A549 (cell line): ENCODE measurements at regions not wholly inside any gene's neighbourhood (a gene's known extent, or its start where the extent isn't known, plus 50 kb on each side); places are given as distances from the start of the nearest gene placed in this dataset.

ENCODE experiments used
- ATAC-seq, 2 experiments: fragments of 200-7000 bp in 1 of 2; fragments of >200 bp in 1 of 2; cut with Nextera tagmentation in 1 of 2; cut with Tn5 transposase in 1 of 2; 3 replicates each; pipeline versions ENCODE4 v1.8.0 to v1.9.1; 2018 to 2020; ENCODE audit warnings: mild to moderate bottlenecking in 1 of 2, moderate library complexity in 1 of 2
- CTCF ChIA-PET: fragments of 300-600 bp; sonication (Branson Sonifier 250); formaldehyde crosslinking; extraction: SDS; loops from one replicate; lab custom pipeline; 2021; ENCODE audit warnings: antibody characterized with exemption, inconsistent platforms; lab: Yijun Ruan, JAX
- POLR2A ChIA-PET: fragments of 350-600 bp; formaldehyde crosslinking; extraction: SDS; loops from one replicate; lab custom pipeline; 2021; ENCODE audit warnings: antibody characterized with exemption, inconsistent platforms; lab: Yijun Ruan, JAX
- DNase-seq, 2 experiments: peaks; one replicate each; pipeline versions ENCODE4 v3.0.0 to v3.0.0-alpha.2; 2011 to 2016; ENCODE audit warnings: low read depth in 1 of 2, low spot score in 1 of 2
- FAIRE-seq: peaks from 2 replicates; lab custom pipeline; 2011; peaks lifted over from hg19 to GRCh38; lab: Jason Lieb, UNC
- H3K27ac ChIP-seq, 2 experiments: fragments of >200 bp; sonication (Bioruptor Twin); formaldehyde crosslinking; 3 replicates each; pipeline ENCODE4 v1.5.1; 2016 to 2017
- H3K4me1 ChIP-seq: fragments of >200 bp; sonication (Bioruptor Twin); formaldehyde crosslinking; 3 replicates; pipeline ENCODE4 v1.6.1; 2016
- H3K4me2 ChIP-seq: fragments of >200 bp; sonication (Bioruptor Twin); formaldehyde crosslinking; 3 replicates; pipeline ENCODE4 v1.6.1; 2016
- H3K4me3 ChIP-seq: fragments of >200 bp; sonication (Bioruptor Twin); formaldehyde crosslinking; 3 replicates; pipeline ENCODE4 v1.5.1; 2016
- H3K9me3 ChIP-seq: fragments of >200 bp; sonication (Bioruptor Twin); formaldehyde crosslinking; 3 replicates; pipeline ENCODE4 v1.6.1; 2016
- CEBPB ChIP-seq, 2 experiments: fragments of >200 bp in 1 of 2; sonication (Bioruptor Twin) in 1 of 2; formaldehyde crosslinking in 1 of 2; IDR thresholded peaks; 2 replicates each; pipeline ENCODE4 v1.6.1; 2012 to 2016
- CHD4 ChIP-seq: fragments of 200-600 bp; sonication (generic); IDR thresholded peaks from 2 replicates; pipeline ENCODE4 v1.6.1; 2016; ENCODE audit warnings: antibody characterized with exemption, mild to moderate bottlenecking, borderline replicate concordance
- EHF ChIP-seq: fragments of 250-450 bp; sonication (Bioruptor Pico); IDR thresholded peaks from 2 replicates; pipeline ENCODE4 v1.5.0; 2020; ENCODE audit warnings: mild to moderate bottlenecking
- EP300 ChIP-seq, 2 experiments: fragments of >200 bp; sonication (Bioruptor Twin); formaldehyde crosslinking; IDR thresholded peaks; 2 replicates in 1 of 2; 3 replicates in 1 of 2; pipeline ENCODE4 v1.6.1; 2016 to 2017
- FOSB ChIP-seq: fragments of 250-450 bp; sonication (Bioruptor Pico); IDR thresholded peaks from 2 replicates; pipeline ENCODE4 v1.5.0; 2020; ENCODE audit warnings: mild to moderate bottlenecking, moderate library complexity
- FOSL2 ChIP-seq, 2 experiments: fragments of 450-650 bp in 1 of 2; fragments of >200 bp in 1 of 2; sonication (Bioruptor Twin) in 1 of 2; formaldehyde crosslinking; IDR thresholded peaks; 2 replicates each; pipeline versions ENCODE4 v1.5.0 to v1.6.1; 2016 to 2020; ENCODE audit warnings: mild to moderate bottlenecking in 1 of 2, moderate library complexity in 1 of 2
- FOXS1 ChIP-seq: fragments of 250-450 bp; sonication (Bioruptor Pico); IDR thresholded peaks from 2 replicates; pipeline ENCODE4 v1.5.0; 2020; ENCODE audit warnings: mild to moderate bottlenecking, moderate library complexity
- HOXB13 ChIP-seq: fragments of 250-450 bp; sonication (Bioruptor Pico); IDR thresholded peaks from 2 replicates; pipeline ENCODE4 v1.5.0; 2020; ENCODE audit warnings: low read depth, mild to moderate bottlenecking, moderate library complexity
- NFE2L2 ChIP-seq: fragments of 150-350 bp; conservative IDR thresholded peaks from 2 replicates; pipeline ENCODE4 v1.6.1; 2014; ENCODE audit warnings: low read length
- PHF8 ChIP-seq: fragments of 200-600 bp; sonication (generic); IDR thresholded peaks from 2 replicates; pipeline ENCODE4 v1.6.1; 2016; ENCODE audit warnings: low read depth, mild to moderate bottlenecking, antibody characterized with exemption, moderate library complexity, borderline replicate concordance
- RNF2 ChIP-seq: fragments of 200-600 bp; sonication (generic); IDR thresholded peaks from 2 replicates; pipeline ENCODE4 v1.6.1; 2016; ENCODE audit warnings: low read depth, mild to moderate bottlenecking, antibody characterized with exemption, moderate library complexity, borderline replicate concordance
- TP53 ChIP-seq: fragments of 250-450 bp; sonication (Bioruptor Pico); IDR thresholded peaks from 2 replicates; pipeline ENCODE4 v1.5.0; 2021; ENCODE audit warnings: mild to moderate bottlenecking, moderate library complexity
- WGBS: methylation state at CpG from one replicate; pipeline ENCODE4 v1.1.6; 2017; ENCODE audit errors: missing lambda C conversion rate; 5-methylcytosine and 5-hydroxymethylcytosine counted together
- TF ChIP-seq, protein P1 (sequence below): IDR thresholded peaks from 2 replicates; pipeline ENCODE4 v1.6.1; 2012
- TF ChIP-seq, protein P2 (sequence below): fragments of >200 bp; sonication (Bioruptor Twin); formaldehyde crosslinking; IDR thresholded peaks from 3 replicates; pipeline ENCODE4 v1.6.1; 2016
- TF ChIP-seq, protein P3 (sequence below): fragments of >200 bp; sonication (Bioruptor Twin); formaldehyde crosslinking; IDR thresholded peaks from 3 replicates; pipeline ENCODE4 v1.5.1; 2016
- TF ChIP-seq, protein P4 (sequence below): fragments of 200-600 bp; sonication (generic); IDR thresholded peaks from 2 replicates; pipeline ENCODE4 v1.6.1; 2016; ENCODE audit warnings: antibody characterized with exemption, mild to moderate bottlenecking, moderate library complexity
- TF ChIP-seq, protein P5 (sequence below): IDR thresholded peaks from 2 replicates; pipeline ENCODE4 v1.6.1; 2012; ENCODE audit warnings: low read depth, borderline replicate concordance
- TF ChIP-seq, protein P6 (sequence below): fragments of 250-450 bp; sonication (Bioruptor Pico); IDR thresholded peaks from 2 replicates; pipeline ENCODE4 v1.5.0; 2020; ENCODE audit warnings: low read depth, mild to moderate bottlenecking, moderate library complexity
- TF ChIP-seq, protein P7 (sequence below): fragments of 250-450 bp; sonication (Bioruptor Pico); IDR thresholded peaks from 2 replicates; pipeline ENCODE4 v1.5.0; 2021; ENCODE audit warnings: mild to moderate bottlenecking, moderate library complexity, borderline replicate concordance

DNA sequence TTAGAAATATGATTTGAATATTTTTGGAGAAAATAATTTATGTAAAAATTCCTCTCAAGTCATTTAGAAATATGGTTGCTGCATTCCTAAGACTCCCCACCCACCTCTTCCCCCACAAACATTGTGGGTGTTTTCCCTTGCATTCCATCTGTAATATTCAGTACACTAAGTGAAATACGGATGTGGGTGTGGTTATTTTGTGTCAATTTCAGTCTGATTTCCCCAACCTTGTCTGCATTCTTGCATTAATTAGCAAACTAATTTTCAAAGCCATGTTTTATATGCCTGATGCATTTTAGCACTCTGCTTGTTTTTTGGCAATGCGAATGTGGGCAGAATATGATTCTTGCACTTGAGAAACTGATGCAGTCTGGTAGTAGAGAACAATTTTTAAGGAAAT is 408.3 kb upstream of the RGMA start:
- 13% methylated on average over 2 of the region's 2 CpGs for WGBS
- no peak for TF ChIP-seq CHD4
- no peak for TF ChIP-seq EP300 (IDR thresholded peaks at IDR 0.05)
- TF ChIP-seq, protein P1, sequence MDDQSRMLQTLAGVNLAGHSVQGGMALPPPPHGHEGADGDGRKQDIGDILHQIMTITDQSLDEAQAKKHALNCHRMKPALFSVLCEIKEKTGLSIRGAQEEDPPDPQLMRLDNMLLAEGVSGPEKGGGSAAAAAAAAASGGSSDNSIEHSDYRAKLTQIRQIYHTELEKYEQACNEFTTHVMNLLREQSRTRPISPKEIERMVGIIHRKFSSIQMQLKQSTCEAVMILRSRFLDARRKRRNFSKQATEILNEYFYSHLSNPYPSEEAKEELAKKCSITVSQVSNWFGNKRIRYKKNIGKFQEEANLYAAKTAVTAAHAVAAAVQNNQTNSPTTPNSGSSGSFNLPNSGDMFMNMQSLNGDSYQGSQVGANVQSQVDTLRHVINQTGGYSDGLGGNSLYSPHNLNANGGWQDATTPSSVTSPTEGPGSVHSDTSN, result no peak
- TF ChIP-seq TP53 (CRISPR knock-in tag), result no peak
- TF ChIP-seq, protein P2, sequence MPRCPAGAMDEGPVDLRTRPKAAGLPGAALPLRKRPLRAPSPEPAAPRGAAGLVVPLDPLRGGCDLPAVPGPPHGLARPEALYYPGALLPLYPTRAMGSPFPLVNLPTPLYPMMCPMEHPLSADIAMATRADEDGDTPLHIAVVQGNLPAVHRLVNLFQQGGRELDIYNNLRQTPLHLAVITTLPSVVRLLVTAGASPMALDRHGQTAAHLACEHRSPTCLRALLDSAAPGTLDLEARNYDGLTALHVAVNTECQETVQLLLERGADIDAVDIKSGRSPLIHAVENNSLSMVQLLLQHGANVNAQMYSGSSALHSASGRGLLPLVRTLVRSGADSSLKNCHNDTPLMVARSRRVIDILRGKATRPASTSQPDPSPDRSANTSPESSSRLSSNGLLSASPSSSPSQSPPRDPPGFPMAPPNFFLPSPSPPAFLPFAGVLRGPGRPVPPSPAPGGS, result no peak
- TF ChIP-seq NFE2L2, result no peak
- TF ChIP-seq, protein P3, sequence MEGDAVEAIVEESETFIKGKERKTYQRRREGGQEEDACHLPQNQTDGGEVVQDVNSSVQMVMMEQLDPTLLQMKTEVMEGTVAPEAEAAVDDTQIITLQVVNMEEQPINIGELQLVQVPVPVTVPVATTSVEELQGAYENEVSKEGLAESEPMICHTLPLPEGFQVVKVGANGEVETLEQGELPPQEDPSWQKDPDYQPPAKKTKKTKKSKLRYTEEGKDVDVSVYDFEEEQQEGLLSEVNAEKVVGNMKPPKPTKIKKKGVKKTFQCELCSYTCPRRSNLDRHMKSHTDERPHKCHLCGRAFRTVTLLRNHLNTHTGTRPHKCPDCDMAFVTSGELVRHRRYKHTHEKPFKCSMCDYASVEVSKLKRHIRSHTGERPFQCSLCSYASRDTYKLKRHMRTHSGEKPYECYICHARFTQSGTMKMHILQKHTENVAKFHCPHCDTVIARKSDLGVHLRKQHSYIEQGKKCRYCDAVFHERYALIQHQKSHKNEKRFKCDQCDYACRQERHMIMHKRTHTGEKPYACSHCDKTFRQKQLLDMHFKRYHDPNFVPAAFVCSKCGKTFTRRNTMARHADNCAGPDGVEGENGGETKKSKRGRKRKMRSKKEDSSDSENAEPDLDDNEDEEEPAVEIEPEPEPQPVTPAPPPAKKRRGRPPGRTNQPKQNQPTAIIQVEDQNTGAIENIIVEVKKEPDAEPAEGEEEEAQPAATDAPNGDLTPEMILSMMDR, result no peak
- TF ChIP-seq HOXB13, result no peak
- Histone ChIP-seq H3K9me3 (no peaks in the 10 kb centered on the region), H3K4me1 (no peaks in the 10 kb centered on the region), H3K4me3 (no peak overlapping the region), H3K4me2 (no peak overlapping the region), H3K27ac (no peak overlapping the region)
- ChIA-PET POLR2A (no interaction called here), CTCF (no interaction called here)
- ATAC-seq (no peak), FAIRE-seq (no peak), DNase-seq (no peak)

DNA sequence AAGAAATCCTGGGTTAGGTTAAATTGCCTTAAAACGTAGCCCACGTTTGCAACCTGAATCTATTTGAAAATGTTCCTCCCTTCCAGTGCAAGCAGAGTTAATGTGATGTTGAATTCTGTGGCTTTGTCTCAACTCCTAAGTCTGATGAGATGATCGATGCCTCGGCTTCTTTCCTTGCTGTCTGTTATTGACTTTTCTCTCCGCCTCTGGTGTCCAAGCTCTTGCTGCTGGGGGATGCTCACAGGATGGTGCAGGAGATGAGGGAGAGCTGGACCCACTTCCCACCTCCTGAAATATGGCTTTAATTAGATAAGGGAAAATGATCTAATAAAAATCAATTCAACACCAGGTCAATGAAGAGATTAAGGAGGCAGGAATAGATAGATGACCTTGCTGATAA is 407.9 kb upstream of the RGMA start:
- ChIA-PET CTCF (no interaction called here), POLR2A (no interaction called here)
- H3K4me2 ChIP-seq, result no peak overlapping the region
- H3K27ac ChIP-seq, result no peak overlapping the region
- no peak for FAIRE-seq
- H3K4me3 ChIP-seq, result no peak overlapping the region
- TF ChIP-seq, protein P4, sequence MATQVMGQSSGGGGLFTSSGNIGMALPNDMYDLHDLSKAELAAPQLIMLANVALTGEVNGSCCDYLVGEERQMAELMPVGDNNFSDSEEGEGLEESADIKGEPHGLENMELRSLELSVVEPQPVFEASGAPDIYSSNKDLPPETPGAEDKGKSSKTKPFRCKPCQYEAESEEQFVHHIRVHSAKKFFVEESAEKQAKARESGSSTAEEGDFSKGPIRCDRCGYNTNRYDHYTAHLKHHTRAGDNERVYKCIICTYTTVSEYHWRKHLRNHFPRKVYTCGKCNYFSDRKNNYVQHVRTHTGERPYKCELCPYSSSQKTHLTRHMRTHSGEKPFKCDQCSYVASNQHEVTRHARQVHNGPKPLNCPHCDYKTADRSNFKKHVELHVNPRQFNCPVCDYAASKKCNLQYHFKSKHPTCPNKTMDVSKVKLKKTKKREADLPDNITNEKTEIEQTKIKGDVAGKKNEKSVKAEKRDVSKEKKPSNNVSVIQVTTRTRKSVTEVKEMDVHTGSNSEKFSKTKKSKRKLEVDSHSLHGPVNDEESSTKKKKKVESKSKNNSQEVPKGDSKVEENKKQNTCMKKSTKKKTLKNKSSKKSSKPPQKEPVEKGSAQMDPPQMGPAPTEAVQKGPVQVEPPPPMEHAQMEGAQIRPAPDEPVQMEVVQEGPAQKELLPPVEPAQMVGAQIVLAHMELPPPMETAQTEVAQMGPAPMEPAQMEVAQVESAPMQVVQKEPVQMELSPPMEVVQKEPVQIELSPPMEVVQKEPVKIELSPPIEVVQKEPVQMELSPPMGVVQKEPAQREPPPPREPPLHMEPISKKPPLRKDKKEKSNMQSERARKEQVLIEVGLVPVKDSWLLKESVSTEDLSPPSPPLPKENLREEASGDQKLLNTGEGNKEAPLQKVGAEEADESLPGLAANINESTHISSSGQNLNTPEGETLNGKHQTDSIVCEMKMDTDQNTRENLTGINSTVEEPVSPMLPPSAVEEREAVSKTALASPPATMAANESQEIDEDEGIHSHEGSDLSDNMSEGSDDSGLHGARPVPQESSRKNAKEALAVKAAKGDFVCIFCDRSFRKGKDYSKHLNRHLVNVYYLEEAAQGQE, result no peak
- 27% methylated on average over 5 of the region's 5 CpGs for WGBS
- H3K4me1 ChIP-seq, result no peaks in the 10 kb centered on the region
- no peak for DNase-seq
- H3K9me3 ChIP-seq, result no peaks in the 10 kb centered on the region
- ATAC-seq, result no peak

DNA sequence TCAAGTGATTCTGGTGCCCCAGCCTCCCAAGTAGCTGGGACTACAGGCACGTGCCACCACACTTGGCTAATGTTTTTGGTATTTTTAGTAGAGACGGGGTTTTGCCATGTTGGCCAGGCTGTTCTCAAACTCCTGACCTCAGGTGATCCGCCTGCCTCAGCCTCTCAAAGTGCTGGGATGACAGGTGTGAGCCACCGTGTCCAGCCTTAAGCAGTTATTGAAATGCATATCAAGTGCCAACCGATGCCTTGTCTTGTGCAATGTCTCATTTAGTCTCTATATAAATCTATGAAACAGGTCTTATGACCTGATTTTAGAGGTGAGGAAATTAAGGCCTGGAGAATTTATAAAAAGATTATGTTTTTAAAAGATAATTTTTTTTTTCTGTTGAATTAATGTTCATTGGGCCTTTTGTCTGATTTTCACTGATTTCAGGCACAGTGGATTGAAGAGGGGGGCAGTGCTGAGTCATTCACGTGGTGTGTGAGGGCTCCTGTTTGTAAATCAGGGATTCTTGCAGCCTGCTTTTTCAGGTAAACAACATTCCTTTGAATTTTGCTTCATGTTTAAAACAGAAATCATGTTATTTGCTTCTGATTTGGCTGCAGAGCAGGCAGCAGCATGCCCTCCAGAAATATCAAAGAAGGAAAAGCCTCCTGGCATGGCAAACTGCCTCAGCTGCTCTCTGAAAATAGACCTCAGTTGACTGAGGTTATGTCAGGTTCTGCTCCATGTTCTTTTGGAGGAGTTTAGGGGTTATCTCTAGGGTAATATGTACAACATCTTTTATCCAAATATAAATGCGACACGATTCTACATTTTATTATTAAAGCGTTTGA is 407.0 kb upstream of the RGMA start:
- no peak overlapping the region for H3K27ac ChIP-seq
- no peak for ATAC-seq

More for the DNA sequence above, 407.0 kb upstream of the RGMA start:
- WGBS, result 29% methylated on average over 9 of the region's 9 CpGs
- no peak overlapping the region for H3K4me3 ChIP-seq
- FAIRE-seq (no peak), DNase-seq (no peak)
- TF ChIP-seq, protein P5, sequence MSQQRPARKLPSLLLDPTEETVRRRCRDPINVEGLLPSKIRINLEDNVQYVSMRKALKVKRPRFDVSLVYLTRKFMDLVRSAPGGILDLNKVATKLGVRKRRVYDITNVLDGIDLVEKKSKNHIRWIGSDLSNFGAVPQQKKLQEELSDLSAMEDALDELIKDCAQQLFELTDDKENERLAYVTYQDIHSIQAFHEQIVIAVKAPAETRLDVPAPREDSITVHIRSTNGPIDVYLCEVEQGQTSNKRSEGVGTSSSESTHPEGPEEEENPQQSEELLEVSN, result no peak
- TF ChIP-seq PHF8 (no peak), EHF (CRISPR knock-in tag) (no peak), RNF2 (no peak), FOXS1 (no peak), CEBPB (IDR thresholded peaks at IDR 0.05) (no peak), FOSL2 (IDR thresholded peaks at IDR 0.05) (no peak), FOSL2 (CRISPR knock-in tag; IDR thresholded peaks at IDR 0.05) (no peak), FOSB (no peak)
- TF ChIP-seq, protein P6, sequence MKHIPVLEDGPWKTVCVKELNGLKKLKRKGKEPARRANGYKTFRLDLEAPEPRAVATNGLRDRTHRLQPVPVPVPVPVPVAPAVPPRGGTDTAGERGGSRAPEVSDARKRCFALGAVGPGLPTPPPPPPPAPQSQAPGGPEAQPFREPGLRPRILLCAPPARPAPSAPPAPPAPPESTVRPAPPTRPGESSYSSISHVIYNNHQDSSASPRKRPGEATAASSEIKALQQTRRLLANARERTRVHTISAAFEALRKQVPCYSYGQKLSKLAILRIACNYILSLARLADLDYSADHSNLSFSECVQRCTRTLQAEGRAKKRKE, result no peak
- TF ChIP-seq, protein P7, sequence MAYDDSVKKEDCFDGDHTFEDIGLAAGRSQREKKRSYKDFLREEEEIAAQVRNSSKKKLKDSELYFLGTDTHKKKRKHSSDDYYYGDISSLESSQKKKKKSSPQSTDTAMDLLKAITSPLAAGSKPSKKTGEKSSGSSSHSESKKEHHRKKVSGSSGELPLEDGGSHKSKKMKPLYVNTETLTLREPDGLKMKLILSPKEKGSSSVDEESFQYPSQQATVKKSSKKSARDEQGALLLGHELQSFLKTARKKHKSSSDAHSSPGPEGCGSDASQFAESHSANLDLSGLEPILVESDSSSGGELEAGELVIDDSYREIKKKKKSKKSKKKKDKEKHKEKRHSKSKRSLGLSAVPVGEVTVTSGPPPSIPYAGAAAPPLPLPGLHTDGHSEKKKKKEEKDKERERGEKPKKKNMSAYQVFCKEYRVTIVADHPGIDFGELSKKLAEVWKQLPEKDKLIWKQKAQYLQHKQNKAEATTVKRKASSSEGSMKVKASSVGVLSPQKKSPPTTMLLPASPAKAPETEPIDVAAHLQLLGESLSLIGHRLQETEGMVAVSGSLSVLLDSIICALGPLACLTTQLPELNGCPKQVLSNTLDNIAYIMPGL (CRISPR knock-in tag), result no peak
- H3K4me2 ChIP-seq, result no peak overlapping the region
- ChIA-PET POLR2A (no interaction called here), CTCF (no interaction called here)
- no peaks in the 10 kb centered on the region for H3K9me3 ChIP-seq
- no peaks in the 10 kb centered on the region for H3K4me1 ChIP-seq
